NCI-H748 (cell line): ENCODE measurements at regions not wholly inside any gene's neighbourhood (a gene's known extent, or its start where the extent isn't known, plus 50 kb on each side); places are given as distances from the start of the nearest gene placed in this dataset.
"Not testable (repeated sequence)": the region's sequence is repeated elsewhere in the genome, so short reads cannot be mapped to it uniquely, and the experiment has no call there.

Experiments used
- DNase-seq: peaks from one replicate; lab custom pipeline; 2025; ENCODE audit not compliant: unreplicated experiment; lab: John Stamatoyannopoulos, UW

GRCh38 chr1:9465640-9466039 is 73.6 kb upstream of the SLC25A33 start:
- DNase-seq: no peak

GRCh38 chr1:9466780-9467758 is 72.2 kb upstream of the SLC25A33 start:
- no peak for DNase-seq

GRCh38 chr1:9469882-9470281 is 69.4 kb upstream of the SLC25A33 start:
- not testable (repeated sequence) for DNase-seq

GRCh38 chr1:9471679-9472078 is 67.6 kb upstream of the SLC25A33 start:
- DNase-seq: no peak

GRCh38 chr1:9472386-9473031 is 66.8 kb upstream of the SLC25A33 start:
- DNase-seq: no peak

- DNase-seq: peak; percentile 84
Observed at GRCh38 chr1:9473032-9473807, 66.0 kb upstream of the SLC25A33 start.

- DNase-seq: no peak
Observed at GRCh38 chr1:9475061-9475627, 64.1 kb upstream of the SLC25A33 start.

GRCh38 chr1:9476790-9477463 is 62.3 kb upstream of the SLC25A33 start:
- no peak for DNase-seq

GRCh38 chr1:9477535-9477934 is 61.7 kb upstream of the SLC25A33 start:
- no peak for DNase-seq

GRCh38 chr1:9478021-9478420 is 61.2 kb upstream of the SLC25A33 start:
- no peak for DNase-seq

- DNase-seq: peak; percentile 40
Observed at GRCh38 chr1:9481048-9481447, 58.2 kb upstream of the SLC25A33 start.

GRCh38 chr1:9482403-9482802 is 56.9 kb upstream of the SLC25A33 start:
- DNase-seq: no peak

GRCh38 chr1:9482816-9483572 is 56.3 kb upstream of the SLC25A33 start:
- no peak for DNase-seq

- no peak for DNase-seq
Observed at GRCh38 chr1:9486466-9487140, 52.7 kb upstream of the SLC25A33 start.
